Nucleus accumbens (tissue), 56 donors: ENCODE measurements at regions not wholly inside any gene's neighbourhood (a gene's known extent, or its start where the extent isn't known, plus 50 kb on each side); places are given as distances from the start of the nearest gene placed in this dataset.
"Not testable (repeated sequence)": the region's sequence is repeated elsewhere in the genome, so short reads cannot be mapped to it uniquely, and the experiment has no call there.

Experiments
- DNase-seq, 56 donors: peaks; one replicate each; lab custom pipeline; 2025; lab: John Stamatoyannopoulos, UW

GRCh38 chr4:124459941-124460310, 252.6 kb downstream of the ANKRD50 start:
- no peak for DNase-seq

GRCh38 chr4:124461592-124461991, 250.9 kb downstream of the ANKRD50 start:
- DNase-seq: not testable (repeated sequence)

- DNase-seq: no peak
Measured at GRCh38 chr4:124462954-124463828, 249.3 kb downstream of the ANKRD50 start.

- DNase-seq: no peak
Measured at GRCh38 chr4:124464836-124465235, 247.7 kb downstream of the ANKRD50 start.

DNA sequence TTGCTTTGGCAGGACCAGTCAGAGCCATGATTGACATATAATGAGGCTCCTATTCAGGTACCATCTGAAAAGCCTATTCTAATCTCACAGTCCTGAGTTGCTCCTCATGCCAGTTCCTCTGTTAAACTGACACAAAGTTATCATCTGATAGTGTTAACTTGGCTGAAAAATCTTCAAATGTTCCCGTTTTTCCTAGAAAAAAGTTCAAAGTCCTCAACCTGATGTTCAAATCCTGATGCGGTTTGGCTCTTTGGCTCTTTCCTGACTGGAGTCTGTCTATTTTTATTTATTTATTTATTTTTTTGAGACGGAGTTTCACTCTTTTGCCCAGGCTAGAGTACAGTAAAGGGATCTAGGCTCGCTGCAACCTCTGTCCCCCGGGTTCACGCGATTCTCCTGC, 244.2 kb downstream of the ANKRD50 start:
- DNase-seq: no peak

DNA sequence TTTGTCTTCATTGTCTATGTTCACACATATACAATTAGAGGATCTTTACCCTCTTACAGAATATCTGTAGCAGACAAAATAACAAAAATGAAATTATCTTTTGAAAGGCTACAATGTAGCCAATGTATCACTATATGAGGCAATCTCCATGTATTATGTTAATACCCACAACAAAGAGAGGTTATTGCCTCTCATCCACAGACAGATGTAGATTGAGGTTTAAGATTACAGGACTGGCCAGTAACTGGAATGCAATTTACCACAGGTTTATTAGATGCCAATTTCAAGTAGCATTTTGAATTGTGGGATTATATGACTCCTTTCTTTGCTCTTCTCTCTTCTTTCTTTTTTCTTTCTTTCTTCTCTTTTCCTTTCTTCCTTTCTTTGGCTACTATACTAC, 242.6 kb downstream of the ANKRD50 start:
- no peak for DNase-seq

GRCh38 chr4:124478470-124478869, 234.1 kb downstream of the ANKRD50 start:
- DNase-seq: no peak

DNA sequence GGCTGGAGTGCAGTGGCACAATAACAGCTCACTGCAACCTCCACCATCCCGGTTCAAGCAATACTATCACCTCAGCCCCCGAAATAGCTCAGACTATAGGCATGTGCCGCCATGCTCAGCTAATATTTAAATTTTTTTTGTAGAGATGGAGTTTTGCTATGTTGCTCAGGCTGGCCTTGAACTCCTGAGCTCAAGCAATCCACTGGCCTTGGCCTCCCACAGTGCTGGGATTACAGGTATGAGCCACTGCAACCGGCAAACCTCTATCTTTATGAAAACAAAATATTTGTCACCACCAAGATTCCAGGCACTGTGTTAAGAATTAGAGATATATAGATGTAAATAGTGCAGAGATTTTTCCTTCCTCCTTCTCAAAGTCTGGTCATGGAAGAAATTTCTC, 232.5 kb downstream of the ANKRD50 start:
- no peak for DNase-seq

DNA sequence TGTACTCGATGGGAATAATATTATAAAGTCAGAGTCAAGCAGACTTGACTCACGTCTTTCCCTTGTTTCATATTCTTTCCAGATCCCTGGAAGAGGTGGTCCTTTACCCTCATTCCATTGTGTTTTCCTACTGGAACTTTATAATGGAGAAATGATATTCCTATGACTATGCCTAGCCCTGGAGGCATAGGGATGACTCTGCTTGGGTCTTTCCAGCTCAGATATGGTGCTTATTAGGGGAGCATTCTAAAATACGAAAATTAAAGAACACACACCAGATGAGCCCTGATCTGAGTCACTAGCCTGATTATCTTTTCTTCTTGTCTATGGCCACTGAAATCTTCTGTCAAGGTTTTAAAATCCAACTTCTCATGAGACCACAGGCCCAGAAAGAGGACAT, 231.4 kb downstream of the ANKRD50 start:
- DNase-seq: no peak

- DNase-seq: no peak
Measured at GRCh38 chr4:124483048-124483906, 229.3 kb downstream of the ANKRD50 start.

- no peak for DNase-seq
Measured at GRCh38 chr4:124484008-124484407, 228.5 kb downstream of the ANKRD50 start.

- DNase-seq: no peak
Measured at GRCh38 chr4:124484940-124485339, 227.6 kb downstream of the ANKRD50 start.

- DNase-seq: no peak
Measured at GRCh38 chr4:124486423-124486822, 226.1 kb downstream of the ANKRD50 start.

DNA sequence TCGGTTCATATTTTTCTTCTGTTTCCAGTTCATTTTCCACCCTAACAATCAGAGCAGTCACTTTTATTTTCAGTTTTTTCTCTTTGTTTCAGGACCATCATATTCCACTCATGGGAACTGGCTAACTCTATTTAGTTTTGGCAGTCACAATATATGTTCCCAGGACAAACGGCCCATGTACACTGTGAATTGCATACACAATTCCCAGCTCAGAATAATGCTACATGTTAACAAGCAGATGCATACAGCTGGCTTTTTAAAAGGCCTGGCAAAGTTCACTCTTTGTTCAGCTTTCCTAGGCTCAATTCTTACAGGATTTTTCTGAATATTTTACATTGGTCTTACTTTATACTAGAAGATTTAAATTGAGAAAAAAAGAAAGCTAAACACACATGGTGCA, 224.9 kb downstream of the ANKRD50 start:
- DNase-seq: no peak

DNA sequence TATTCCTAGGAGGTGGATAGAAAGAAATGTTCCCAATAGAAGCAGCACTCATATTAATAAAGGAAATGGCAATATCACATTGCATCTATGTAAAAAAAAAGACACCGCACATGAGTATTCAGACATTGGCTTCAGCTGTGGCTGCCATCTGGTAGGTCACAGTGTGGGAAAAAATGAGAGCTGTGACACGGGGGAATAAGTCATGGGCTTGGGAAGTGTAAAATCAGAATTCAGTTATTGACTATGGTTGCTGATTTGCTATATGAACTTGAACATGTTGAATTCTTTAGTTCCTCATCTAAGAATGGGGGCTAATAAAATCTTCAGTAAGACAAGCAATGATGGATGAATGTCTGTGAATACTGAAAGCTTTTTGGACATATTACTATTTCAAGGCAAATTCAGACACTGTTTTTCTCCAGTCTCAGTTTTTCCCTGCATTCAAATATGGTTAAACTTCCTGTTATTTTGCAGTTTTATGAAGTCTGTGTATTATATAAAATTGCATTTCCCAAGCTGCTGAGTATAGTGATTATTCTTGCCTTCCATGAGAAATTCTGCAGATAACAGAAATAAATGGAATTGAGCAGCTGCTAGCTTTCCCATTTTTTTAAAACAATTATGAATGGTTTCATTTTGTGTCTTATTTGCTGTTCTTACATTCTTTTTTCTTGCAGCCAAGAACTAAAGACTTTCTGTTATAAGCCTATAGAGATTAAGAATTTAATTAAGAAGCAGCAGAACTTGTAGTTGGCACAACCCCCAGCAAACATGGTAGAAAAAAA, 221.0 kb downstream of the ANKRD50 start:
- no peak for DNase-seq

DNA sequence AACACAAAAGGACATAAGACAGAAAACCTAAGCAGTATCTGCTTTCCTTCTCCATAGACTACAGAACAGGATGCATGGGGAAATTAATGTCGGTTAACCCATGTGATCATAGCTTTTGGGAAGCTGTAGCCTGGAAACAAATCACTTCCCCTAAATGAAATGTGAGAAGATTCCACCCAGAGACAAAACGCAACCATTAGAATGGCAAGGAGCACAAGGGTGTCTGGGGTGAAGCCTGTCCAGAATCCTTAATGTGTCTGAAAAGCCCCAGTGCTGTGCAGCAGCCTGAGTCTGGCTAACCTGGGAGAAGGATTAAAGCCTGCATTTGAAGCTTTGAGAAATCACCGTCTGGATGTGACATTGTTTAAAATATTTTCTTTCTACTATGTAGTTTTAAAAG, 213.3 kb downstream of the ANKRD50 start:
- DNase-seq: no peak

GRCh38 chr4:124501576-124501975, 211.0 kb downstream of the ANKRD50 start:
- no peak for DNase-seq

DNA sequence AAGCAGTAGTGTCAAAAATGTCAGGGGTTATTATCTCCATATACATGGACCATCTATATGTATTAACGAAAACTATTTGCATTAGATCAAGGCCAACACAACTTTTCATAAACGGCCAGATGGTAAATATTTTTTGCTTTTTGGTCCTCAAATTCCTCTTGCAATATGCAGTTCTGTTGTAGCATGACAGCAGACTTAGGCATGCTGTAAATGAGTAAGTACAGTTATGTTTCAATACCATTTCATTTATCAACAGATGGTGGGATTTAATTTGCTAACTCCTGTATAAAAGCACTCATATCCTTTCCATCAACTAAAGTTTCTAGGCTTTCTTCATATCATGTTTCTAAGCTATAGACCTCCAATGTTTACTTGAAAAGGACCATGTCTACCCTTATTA, 208.1 kb downstream of the ANKRD50 start:
- no peak for DNase-seq

GRCh38 chr4:124505211-124505610, 207.3 kb downstream of the ANKRD50 start:
- no peak for DNase-seq

DNA sequence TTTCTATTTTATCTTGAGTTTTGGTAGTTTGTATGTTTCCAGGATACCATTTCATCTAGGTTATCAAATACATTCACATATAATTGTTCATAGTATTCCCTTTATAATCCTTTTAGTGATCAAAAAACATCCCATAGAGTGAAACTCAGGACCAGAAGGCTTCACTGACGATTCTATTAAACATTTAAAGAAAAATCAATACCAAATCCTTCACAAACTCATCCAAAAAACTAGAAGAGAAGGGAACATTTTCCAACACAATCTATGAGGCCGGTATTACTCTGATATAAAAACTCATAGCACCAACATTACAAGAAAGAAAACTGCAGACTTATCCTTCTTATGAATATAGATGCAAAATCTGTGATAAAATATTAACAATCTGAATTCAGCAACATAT, 203.4 kb downstream of the ANKRD50 start:
- DNase-seq: no peak

- DNase-seq: no peak
Measured at GRCh38 chr4:124514588-124514987, 197.9 kb downstream of the ANKRD50 start.
